22Rv1 (cell line): ENCODE measurements at regions not wholly inside any gene's neighbourhood (a gene's known extent, or its start where the extent isn't known, plus 50 kb on each side); places are given as distances from the start of the nearest gene placed in this dataset.

Source experiments
- H3K27ac ChIP-seq: fragments of 450-650 bp; 2 replicates; pipeline ENCODE4 v1.5.1; 2017
- ZFX ChIP-seq: fragments of 450-650 bp; IDR thresholded peaks from 2 replicates; pipeline ENCODE4 v1.6.1; 2017; ENCODE audit warnings: antibody characterized with exemption, borderline replicate concordance
- TF ChIP-seq, protein P1 (sequence below): fragments of 450-650 bp; IDR thresholded peaks from 2 replicates; pipeline ENCODE4 v1.5.1; 2017; ENCODE audit warnings: mild to moderate bottlenecking

DNA sequence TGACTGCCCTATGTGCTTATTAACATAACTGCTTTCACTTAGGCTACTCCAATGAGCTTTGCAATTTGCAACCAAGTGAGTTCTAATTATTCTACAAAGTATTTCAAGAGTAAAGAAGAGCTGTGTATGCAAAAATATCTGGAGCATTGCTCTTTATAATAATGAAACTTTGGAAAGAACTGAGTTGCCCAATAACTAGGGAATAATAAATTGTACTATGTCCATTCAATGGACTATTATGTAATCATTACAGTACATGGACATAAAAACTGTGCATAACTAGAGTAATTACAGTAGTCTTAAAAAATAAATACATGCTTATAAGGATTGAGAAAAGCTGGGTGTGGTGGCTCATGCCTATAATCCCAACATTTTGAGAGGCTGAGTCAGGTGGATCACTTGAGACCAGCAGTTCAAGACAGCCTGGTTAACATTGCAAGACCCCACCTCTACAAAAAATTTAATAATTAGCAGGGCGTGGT, 70.3 kb upstream of the JAK1 start:
- TF ChIP-seq, protein P1, sequence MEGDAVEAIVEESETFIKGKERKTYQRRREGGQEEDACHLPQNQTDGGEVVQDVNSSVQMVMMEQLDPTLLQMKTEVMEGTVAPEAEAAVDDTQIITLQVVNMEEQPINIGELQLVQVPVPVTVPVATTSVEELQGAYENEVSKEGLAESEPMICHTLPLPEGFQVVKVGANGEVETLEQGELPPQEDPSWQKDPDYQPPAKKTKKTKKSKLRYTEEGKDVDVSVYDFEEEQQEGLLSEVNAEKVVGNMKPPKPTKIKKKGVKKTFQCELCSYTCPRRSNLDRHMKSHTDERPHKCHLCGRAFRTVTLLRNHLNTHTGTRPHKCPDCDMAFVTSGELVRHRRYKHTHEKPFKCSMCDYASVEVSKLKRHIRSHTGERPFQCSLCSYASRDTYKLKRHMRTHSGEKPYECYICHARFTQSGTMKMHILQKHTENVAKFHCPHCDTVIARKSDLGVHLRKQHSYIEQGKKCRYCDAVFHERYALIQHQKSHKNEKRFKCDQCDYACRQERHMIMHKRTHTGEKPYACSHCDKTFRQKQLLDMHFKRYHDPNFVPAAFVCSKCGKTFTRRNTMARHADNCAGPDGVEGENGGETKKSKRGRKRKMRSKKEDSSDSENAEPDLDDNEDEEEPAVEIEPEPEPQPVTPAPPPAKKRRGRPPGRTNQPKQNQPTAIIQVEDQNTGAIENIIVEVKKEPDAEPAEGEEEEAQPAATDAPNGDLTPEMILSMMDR = no peak
- no peak for TF ChIP-seq ZFX
- no peak overlapping the region for H3K27ac ChIP-seq

DNA sequence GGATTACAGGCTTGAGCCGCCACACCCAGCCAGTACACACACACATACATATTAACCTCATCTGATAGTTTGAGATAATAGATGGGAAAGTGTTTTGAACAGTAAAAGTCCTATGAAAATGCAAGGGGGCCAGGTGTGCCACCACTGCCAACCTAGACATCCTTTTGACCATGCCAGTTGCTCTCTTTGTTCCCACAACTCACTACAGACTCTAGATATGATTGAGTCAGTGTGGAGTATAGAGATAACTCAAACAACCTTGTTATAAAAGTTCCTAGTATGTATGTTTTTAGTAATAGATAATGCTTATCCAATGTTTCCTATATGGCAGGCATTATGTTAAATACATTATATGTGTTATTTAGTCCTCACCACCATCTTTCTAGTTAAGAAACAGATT, 72.7 kb upstream of the JAK1 start:
- H3K27ac ChIP-seq = no peak overlapping the region
- TF ChIP-seq ZFX = no peak
- TF ChIP-seq, protein P1 = no peak

DNA sequence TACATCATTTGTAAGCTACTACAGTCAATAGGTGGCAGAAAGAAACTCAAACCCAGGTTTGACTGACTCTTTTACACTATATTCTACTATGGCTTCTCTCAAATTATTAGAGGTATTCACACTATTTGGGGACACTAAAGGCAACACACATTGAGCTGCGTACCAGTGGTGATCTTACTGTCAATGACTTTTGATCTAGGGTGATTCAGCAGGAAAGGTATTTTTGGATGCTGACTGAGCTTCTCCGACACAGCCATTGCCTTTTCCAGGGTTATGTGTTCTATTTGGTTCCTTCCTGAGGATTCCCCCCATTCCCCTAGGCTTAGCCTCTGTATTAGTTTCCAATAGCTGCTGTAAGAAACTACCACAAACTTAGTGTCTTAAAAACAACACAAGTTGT, 73.2 kb upstream of the JAK1 start:
- H3K27ac ChIP-seq = no peak overlapping the region
- no peak for TF ChIP-seq ZFX

DNA sequence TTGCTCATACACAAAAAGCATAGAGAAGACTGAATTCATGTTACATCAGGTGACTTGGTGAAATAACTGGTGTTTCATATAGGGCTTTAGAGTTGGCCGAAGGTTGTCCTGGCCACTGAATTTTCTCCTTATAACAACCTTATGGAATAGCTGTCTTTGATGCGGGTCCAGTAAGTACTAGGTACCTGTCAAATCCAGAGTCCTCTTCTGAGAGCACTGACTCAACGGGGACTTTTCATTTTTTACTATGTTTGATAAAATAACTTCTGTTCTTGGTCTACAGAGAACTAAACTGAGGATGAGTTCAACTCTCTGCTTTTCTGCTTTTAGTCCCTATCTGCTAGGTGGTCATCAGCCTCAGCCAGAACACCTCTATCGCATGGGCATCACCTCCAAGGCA, 76.1 kb upstream of the JAK1 start:
- TF ChIP-seq, protein P1 = no peak
- TF ChIP-seq ZFX = no peak
- no peak overlapping the region for H3K27ac ChIP-seq

DNA sequence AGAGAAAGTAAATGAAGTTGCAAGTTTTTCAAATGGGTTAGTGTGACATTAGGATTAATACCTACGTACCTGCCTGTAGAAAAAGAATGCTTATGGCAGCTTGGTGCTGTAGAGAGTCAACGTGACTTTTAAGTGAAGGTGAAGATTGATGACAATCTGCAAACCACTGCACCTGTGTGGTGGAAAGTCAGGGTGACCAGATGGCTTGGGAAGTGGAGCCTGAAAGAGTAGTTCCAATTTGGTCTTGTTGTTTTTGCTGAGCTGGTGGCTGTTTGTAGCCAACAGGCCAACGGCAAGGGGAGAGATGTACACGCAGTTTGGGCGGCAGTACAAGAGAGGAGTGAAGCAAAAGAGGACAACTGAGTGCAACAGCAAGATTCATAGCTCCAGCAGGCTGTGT, 78.1 kb upstream of the JAK1 start:
- H3K27ac ChIP-seq = no peak overlapping the region
- TF ChIP-seq, protein P1 = no peak
- no peak for TF ChIP-seq ZFX

DNA sequence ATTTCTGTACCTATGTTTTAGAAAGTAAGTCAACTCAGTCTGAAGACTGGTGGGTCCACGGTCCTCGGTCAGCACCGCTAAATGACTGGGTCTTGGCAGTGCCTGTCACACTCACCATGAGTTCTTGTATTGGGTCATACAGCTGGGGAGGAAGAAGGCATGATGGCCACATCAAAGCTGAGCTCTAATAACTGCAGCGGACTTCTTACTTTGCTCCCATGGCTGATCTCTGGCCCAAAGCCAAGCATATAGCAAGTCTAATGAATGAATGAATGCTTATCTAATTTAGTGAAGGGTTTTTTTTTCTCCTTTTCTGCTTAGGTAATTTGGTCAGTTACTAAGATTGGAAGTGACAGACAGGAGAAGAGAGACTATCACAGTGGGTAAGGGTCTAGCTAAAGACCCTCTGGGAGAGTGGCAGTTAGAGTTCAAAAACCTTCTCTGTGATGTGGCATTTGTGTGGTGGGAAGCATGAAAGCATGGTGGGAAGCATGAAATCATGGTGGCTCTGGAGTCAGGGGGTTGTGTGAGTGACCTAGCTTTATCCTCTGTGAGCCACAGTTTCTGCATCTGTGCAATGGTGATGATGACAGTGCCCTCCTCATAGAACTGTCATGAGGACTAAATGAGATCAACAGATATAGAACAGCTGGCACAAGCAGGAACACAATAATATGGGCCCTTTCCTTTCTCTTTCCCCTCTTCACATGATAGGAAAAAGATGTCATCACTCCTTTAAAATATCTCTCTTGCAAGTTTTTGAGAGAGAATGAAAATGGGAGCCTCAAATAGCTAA, 78.9 kb upstream of the JAK1 start:
- H3K27ac ChIP-seq = no peak overlapping the region
- TF ChIP-seq, protein P1 = no peak
- no peak for TF ChIP-seq ZFX

DNA sequence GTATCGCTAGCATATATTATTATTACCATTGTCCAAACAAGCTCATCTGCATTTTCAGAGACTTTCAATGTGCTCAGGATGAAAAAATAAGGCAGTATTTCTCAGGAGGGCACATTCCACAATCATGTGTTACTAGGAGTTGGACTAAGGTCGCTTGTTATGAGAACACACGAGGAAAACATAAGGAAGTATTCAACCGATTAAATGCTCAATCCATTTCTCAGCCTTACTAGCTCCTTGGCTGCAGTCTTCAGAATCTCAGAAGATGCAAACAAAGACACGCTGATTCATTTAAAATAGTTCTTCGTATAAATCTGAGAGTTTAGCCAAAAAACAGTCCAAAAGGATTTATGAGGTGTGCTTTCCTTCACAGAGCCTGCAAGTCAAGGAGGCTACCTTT, 82.0 kb upstream of the JAK1 start:
- TF ChIP-seq ZFX = no peak
- TF ChIP-seq, protein P1 = no peak
- no peak overlapping the region for H3K27ac ChIP-seq
